ENCODE measurements at regions not wholly inside any gene's neighbourhood (a gene's known extent, or its start where the extent isn't known, plus 50 kb on each side); places are given as distances from the start of the nearest gene placed in this dataset.
A peak's percentile ranks its signal among the peaks of the same experiment; 100 is the strongest.

DNA sequence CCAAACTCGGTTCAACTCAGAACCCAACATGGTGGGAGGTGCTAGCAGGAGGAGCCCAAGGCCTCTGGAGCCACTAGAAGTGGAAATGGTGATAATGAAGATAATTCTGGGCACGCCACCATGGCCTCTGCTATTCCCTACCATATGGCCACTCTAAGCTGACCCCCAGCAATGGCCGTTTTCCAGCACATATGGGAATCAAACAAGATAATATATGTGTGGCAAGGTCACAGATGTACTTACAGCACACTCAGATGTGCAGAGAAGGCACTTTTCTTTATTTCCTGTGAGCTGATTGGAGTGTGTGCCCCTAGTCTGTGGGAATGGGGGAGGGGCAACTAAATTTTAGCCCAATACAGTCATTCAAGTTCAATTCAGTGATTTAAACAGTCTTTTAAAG lies 153.4 kb upstream of the LRFN2 start:
- no peak for DNase-seq

DNA sequence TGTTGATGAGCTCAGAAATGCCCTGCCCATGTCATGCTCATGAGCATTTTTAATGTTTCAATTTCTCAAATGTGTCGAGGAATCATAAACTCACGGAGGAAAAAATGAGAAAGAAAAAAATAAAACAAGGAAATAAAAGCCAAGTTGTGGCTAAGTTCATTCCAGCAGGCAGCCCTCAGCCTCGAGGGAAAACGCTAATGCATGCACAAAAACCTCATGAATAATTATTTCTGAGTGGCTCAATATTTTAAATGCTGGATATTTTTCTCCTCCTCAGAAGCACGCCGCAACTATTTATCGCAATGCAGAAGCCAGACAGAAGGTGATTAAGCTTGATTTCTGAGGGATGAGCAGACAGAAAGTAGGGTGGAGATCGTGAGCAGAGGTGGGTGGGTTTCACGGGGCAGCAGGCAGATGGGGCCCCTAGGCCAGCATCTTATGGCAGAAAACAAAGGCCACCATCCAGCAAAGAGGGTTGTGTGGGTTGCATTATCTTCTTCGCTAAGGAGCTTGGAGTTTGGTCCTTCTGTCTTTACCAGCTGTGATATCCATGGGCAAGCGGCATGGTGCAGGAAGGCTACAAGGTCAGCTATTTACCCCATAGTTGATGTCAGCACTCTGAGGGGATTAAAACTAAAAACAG lies 151.5 kb upstream of the LRFN2 start:
- no peak for DNase-seq

DNA sequence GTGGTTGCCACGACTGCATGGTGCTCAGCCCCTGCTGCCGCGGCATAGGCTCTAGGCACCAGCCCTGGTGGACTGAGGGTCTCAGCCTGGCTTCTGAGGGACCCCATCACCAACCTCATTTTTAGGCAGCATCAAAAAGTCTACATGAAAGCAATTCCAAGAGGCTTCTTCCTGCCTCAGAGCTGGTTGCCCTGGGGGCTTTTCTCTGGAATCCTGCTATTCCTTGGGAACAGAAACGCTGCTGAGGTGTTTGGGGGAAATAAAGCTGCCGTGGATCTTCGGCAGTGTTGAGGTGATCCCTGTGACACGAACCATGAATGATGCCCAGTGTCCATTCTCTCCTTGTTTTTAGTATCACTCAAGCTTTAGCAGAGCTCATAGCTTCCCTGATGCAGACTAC lies 148.4 kb upstream of the LRFN2 start:
- DNase-seq: no peak

DNA sequence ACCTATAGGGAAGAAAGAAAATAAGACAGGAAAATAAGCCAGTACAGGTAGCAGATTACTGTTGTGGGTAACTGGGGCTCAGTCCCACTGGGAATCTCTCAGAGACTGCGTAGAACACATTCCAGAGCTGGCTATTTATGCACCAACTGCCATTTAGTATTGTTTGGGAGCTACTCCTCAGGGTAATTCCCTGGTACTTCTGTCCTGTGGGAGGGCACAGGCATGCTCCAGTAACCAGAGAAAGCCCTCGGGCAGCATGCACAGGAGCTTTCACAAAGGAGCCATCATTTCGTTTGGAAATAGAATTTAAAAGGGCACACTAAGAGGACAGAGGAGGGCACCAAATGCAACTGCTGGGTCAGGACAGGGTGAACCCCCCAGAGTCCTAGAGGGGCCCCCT lies 148.0 kb upstream of the LRFN2 start:
- DNase-seq: no peak

DNA sequence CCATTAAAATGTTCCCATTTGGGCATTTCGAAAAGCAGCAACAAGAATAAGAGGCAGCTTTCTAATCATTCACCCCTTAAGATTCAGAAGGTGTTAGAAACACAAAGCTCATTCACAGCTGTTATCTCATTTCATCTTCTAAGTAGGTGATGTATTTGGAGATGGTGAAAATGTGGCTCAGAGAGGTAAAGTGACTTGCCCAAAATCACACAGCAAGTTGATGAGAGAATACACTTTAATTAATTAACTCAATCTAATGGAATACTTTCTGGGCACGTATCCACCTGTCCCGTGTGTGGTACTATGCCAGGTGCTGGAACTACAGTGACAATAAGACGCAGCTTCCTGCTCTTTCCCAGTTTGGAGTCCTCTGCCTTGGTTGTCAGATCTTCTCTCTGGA lies 147.4 kb upstream of the LRFN2 start:
- no peak for DNase-seq

DNA sequence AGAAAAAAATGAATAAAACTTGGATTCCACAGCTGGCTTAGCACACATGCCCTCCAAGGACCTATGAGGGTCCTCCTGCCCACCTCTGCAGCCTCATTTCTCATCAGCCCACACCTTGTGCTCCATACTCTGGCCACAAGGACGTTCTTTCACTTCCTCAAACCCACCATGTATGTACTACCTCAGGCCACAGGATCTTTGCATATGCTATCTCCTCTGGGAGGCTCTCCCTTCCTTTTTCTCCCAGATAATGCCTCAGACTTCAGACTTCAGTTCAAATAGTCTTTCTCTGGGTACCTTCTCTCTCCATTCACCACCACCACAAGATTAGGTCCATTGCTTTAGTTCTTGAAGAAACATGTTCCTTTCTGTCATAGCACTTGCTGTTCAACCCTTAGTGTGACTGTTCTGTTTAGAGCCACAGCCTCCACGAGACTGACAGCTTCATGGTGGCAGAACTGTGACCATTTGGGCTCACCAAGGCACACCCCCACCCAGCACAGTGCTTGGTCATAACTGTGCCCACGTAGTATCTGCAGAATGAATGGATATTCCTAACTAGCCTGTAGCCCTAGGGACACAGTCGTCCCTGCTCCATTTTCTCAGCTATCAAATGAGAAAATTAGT lies 146.7 kb upstream of the LRFN2 start:
- no peak for DNase-seq

DNA sequence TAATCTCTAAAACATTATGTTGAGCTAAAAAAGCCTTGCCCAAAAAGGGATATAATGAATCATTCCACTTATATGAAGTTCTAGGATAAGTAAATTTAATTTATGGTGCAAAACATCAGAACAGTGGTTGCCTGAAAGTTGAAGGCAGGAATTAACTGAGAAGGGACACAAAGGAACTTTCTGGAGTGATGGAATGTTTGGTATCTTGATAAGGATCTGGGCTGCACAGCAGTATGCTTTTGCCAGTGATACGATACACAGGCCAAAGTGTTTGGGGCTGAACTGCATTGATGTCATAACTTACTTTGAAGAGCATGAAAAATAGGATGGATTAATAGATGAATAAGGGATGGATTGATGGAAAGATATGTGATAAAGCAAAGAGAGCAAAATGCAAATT lies 146.1 kb upstream of the LRFN2 start:
- DNase-seq: no peak

DNA sequence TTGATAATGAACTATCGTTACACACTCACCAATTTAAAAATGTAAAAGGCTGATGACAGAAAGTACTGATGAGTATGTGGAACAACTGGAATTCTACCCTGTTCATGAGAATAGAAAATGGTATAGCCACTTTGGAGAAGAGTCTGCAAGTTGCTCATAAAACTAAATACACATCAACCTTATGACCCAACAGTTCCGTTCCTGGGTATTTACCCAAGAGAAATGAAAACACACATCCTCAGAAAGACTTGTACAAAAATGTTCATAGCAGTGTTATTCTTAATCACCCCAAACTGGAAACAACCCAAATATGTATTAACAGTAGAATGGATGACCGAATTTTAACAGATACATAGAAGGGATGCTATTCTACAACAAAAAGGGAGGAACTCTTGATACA lies 145.7 kb upstream of the LRFN2 start:
- no peak for DNase-seq

DNA sequence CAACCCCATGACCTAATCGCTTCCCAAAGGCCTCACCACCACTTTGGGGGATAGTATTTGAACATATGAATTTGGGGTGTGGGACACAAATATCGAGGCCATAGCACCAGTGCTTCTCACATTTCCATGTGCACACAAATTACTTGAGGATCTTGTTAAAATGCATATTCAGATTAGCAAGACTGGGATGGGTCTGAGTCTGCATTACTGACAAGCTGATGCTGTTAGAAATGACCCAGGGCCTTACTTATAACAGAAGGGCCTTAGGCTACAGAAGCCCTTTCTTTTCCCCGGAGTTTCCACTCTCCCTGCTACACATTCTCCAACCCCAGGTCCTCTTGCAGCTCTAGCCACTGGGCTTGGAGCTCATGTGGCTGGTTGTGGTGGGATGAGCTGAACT lies 141.5 kb upstream of the LRFN2 start:
- DNase-seq: no peak

DNA sequence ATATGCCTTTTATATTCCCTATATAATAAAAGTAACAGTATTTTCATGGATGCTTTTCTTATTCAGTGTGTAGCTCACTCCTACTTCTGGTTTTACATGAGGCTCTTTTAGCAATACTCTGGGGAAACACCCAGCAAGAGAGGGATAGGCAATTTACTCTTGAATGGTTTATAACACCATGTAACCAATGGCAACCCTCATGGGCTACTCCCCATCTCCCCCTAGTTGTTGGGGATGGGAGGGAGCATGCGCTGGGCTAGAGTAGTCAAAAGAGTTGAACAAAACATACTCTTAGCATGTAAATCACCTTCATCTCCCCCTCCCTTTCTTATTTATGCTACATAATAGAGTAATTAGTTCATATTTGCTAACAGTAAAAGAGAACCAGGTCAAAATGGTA lies 140.1 kb upstream of the LRFN2 start:
- DNase-seq: no peak

DNA sequence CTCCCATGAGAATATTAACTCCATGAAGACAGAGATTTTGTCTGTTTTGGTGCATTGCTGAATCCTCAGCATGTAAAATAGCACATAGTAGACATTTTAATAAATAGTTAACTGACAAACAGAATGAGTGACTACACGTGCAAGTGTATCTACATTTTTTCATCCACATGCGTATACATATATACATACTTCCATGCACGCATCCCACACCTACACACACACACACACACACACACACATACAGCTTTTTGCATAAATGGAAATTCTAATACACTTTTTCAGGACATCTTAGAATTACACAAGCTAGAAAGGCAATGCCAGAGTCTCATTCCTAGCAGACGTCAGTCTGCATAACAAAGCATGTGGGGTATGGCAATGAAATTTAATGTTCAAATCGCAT lies 139.7 kb upstream of the LRFN2 start:
- DNase-seq: no peak

DNA sequence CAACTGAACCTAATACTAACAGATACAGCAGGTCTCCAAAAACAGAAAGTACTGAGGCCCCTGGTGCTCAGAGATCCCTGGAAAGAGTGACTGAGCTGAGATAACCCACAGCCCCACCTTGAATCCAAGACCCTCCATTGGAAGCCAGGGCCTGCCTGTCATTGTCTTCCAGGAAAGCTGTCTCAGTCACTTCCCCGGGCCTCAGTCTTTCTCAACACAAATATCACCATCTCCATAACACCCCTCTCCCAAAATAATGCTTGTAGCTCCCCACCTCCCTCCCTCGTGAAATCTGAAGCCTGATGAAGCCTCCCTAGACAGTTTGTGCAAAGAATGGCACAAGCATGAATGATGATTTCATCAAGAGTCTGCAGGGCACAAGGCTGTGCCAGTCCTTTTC lies 138.2 kb upstream of the LRFN2 start:
- DNase-seq: no peak

DNA sequence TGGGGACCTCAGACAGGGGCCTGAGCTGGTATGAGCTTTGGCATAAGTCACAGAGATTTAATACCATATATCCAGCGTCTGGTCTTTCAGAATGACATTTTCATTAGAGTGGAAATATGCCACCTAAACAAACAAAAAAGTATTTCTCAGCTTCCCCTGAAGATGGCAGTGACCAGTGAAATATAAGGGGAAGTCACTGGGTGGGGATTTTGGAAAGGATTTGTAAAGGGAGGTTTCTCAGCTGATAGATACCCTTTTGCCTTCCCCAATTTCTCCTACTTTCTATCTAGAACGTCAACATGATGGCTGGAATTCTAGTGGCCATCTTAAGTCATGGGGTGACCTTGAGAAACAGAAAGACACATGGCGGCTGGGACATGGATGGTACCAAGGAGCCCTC lies 137.7 kb upstream of the LRFN2 start:
- no peak for DNase-seq

DNA sequence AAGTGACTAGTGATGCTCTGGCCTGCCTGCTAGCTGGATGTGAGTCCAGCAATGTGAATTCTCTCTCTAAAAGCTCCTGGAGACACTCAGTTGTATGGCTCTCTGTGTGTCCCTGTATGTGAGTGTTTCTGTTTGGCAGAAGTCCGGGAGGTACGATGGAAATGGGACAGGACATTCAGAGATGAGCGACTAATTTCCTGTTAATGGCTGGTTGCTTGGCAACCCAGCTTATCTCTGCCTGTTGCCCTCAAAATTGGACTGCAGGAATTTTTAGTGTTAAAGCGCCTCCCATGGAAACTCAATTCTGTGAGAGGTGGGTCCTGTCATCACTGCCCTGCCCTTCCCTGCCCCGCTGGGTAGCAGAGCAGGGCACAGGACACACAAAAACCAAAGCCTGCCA lies 136.8 kb upstream of the LRFN2 start:
- no peak for DNase-seq

DNA sequence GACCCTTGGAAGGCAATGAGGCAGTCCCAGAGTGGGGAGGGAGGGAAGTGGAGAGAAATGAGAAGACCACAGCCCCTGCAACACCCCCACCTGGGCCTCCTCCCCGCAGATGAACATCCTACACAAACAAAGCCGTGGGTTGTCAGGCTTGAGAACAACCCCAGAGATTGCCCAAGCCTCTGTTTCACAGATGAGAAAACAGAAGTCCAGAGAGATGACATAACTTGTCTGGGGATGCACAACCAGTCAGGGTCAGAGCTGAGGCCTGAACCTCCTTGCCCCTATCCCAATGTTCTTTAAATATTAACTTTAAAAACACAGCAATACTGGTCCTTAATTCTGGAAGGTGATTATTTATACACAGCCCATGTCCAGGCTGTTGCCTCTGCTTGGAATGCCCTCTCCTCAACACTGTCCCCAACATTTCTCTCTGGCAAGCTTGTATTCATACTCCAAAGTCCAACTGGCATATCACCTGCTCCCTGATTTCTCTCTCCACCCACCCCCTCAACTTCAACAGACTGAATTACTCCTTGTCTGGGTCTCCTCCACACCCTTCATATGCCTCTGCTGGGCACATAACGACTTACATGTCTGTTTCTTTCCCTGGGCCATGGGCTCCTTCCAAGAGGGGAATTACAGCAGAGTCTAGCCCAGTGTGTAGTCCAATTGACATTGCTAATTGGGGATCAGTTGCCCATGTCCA lies 135.5 kb upstream of the LRFN2 start:
- no peak for DNase-seq

DNA sequence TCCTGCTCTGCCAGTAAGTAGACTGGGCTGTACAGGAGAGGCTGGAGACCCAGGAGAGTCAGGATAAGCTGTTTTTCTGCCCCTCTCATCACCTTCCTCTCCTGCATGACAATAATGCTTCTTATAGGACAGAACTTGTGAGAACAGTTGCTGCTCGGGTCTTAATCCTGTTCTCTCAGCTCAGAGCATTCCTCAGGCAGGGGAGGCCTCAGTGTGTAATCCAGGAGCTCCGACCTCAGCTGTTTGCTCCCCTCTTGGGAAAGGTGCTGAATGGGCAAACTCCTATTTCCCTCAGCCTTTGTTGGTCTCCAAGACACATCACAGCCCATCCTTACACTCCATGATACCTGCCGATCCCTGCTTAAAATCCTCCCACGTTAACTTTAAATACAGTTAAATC lies 134.9 kb upstream of the LRFN2 start:
- no peak for DNase-seq

DNA sequence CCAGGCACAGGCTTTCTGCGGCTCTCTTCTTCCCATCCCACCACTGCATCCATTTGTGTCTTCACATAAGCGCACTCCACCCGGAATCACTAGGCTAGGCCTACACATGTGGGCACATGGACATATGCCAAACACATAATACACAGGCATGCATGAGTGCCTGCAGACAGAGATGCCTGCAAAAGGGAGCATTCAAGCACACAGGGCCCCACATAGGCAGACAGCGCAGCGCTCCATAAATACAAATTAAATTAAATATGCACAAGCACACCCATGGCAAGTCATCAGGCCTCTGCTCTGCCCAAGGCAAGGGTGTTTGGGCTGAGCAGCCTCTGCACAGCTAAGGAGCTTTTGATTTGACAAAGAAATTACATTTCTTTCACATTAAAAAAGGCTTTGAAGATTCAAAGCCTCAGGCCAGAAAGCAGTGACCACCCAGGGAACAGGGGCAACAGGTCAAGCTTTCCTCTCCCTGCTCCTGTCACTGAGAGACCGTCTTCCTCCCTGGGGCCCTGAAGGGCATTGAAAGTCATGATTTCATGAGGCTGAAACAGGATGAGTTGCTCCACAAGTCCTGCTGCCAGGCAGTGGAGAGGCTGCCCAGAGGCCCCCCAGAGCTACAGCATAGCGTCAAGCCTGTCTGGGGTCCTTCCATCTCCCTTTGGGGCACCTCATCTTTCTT lies 134.2 kb upstream of the LRFN2 start:
- peak; percentile 67 for DNase-seq

DNA sequence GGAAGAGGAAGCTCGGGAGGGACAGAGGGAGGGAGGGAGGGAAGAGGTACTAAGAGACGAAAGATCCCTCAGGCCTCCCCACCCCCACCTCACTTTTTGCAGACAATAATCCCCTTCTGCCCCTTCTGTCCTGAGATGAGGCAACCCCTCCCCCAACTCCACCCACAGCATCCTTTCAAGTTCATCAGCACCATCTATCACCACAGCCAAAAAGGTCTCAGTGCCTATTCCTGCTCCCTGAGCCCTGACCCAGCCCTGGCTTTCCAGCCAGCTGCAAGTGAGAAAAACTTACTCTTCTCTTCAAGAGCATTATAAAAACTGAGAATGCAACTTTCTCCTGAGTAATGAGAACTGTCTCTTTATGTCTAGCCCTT lies 133.2 kb upstream of the LRFN2 start:
- DNase-seq: no peak

DNA sequence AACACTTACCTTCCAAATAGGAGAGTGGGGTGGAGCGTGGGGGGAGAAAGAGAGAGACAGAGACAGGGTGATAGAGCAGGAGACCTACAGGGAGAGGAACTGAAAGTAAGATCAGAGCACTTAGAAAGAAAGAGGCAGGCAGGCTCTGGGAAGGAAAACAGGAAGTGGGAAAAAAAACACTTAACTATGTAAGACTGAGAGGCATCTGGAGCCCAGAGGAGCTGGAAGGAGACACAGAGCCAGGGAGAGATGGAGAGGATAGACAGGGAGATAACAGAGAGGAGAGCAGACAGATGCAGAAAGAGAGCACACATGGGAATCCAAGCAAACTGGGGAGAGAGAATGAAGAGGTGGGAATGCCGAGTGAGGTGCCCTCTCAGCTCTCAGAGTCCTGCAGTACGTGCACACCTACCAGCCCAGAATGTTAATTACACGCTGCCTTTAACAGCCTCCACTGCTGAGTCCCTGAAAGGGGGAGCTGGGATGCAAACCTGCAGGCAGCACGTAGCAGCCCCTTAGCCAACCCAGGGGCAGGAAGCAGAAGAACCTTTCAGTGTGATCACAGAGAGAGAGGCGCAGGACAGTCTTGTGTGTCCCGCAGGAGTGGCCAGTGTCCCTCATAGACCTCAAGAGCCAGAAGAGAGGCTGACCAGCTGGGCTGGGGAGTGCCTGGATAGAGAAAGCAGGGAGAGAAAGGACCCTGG lies 132.7 kb upstream of the LRFN2 start:
- DNase-seq: peak; percentile 36

DNA sequence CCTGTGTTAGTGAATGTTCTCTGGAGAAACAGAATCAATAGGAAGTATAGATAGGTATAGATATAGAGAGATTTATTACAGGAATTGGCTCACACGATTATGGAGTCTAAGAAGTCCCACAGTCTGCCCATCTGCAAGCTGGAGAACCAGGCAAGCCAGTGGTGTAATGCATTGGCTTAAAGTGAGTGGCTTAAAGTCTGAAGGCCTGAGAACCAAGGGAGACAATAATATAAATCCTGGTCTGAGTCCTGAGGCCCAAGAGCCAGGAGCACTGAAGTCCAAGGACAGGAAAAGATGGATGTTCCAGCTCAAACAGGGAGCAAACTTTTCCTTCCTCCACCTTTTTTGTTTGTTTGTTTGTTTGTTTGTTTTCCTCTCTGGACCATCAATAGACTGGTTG lies 131.2 kb upstream of the LRFN2 start:
- no peak for DNase-seq

DNA sequence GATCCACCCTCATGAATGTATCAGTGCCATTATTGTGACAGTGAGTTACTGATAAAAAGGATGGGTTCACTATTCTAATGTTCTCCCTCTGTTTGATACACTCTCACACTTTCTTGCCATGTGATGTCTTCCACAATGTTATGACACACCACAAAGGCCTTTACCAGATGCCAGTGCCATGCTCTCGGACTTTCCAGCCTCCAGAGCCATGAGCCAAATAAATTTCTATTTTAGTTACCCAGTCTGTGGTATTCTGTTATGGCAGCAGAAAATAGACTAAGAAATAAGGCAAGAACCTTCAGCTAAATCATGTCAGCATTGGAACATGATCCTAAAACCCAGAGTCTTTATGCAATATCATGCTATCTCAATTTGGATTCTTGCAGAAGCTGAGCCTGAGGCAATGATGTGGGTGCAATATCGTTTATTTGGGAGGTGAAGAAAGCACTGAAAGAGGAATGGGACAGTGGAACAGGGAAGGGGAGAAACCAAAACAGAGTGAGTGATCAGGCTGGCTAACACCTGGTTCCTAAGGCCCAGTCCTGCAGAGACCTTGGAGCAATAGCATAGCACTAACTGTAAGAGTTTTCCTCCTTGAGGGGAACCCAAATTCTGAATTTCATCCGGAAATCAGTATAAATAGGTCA lies 130.4 kb upstream of the LRFN2 start:
- no peak for DNase-seq

DNA sequence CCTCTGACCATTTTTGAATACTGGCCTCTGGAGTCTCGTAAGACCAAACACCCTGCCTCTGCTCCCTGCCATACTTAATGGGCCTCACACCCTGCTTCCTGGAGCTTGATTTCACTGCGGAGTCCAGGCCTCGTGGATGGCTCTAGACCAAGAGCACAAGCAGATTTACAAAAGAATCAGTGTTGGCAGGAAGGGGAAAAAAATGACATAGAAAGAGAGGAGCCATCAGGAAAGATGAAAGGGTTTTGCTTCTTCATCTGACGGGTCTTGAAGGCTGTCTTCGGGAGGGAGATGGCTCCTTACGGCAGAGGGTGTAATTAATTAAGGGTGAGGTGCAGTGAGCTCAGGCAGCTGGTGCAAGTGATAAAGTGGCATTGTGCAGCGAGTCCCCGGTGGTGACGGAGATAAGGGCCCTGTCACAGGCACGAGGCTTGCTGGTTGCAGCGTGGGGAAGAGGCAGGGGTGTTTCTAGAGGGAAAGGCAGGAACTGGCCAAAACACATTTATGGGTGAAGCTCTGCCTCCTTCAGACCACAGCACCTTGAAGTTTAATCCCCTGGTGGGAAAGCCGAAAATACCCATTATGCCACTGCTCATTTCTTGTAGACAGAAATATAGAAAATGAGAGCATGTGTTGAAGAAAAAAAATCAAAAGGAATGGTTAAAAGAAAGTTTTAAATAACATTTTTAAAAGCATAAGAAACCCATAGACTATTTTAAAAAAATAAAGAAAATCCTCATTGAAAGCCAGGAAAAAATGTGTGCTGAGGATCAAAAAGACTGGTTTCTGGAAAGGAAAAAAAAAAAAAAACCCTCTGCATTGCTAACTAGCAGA lies 128.6 kb upstream of the LRFN2 start:
- DNase-seq: peak; percentile 16

Data from DMS79 (cell line).